SU-DHL-6 (cell line): ENCODE measurements at regions not wholly inside any gene's neighbourhood (a gene's known extent, or its start where the extent isn't known, plus 50 kb on each side); places are given as distances from the start of the nearest gene placed in this dataset.
"Not testable (repeated sequence)": the region's sequence is repeated elsewhere in the genome, so short reads cannot be mapped to it uniquely, and the experiment has no call there.

Experiments
- H2AFZ ChIP-seq: fragments of 200-600 bp; sonication (generic); 2 replicates; pipeline ENCODE4 v1.6.1; 2014; ENCODE audit warnings: low read depth, mild to moderate bottlenecking, moderate library complexity, mixed read lengths, antibody characterized with exemption, low read length; ENCODE audit not compliant: severe bottlenecking
- H3F3A ChIP-seq: fragments of 200-600 bp; shearing (Covaris generic); 2 replicates; pipeline ENCODE4 v1.6.0; 2016; ENCODE audit warnings: antibody characterized with exemption, mild to moderate bottlenecking; ENCODE audit not compliant: insufficient read depth
- H3K27ac ChIP-seq: fragments of 200-600 bp; sonication (generic); 2 replicates; pipeline ENCODE4 v1.5.1; 2016; ENCODE audit warnings: low read depth, mild to moderate bottlenecking, low read length, moderate library complexity, mixed read lengths
- H3K27me3 ChIP-seq: fragments of 200-600 bp; sonication (generic), shearing (Covaris generic); 2 replicates; pipeline ENCODE4 v1.6.0; 2014; ENCODE audit warnings: mild to moderate bottlenecking, low read length
- H3K36me3 ChIP-seq: fragments of 200-600 bp; sonication (generic); 2 replicates; pipeline ENCODE4 v1.6.1; 2014; ENCODE audit warnings: mild to moderate bottlenecking, low read length, mixed read lengths
- H3K4me2 ChIP-seq: fragments of 300-600, 200-600 bp; shearing (Covaris generic), sonication (generic); 2 replicates; pipeline ENCODE4 v1.6.0; 2014; ENCODE audit warnings: low read length, low read depth, mild to moderate bottlenecking; ENCODE audit not compliant: poor library complexity, severe bottlenecking
- H3K4me3 ChIP-seq: fragments of 200-600 bp; sonication (generic); 2 replicates; pipeline ENCODE4 v1.5.1; 2014; ENCODE audit warnings: antibody characterized with exemption, low read length, mild to moderate bottlenecking, mixed read lengths; ENCODE audit not compliant: insufficient read depth, poor library complexity, severe bottlenecking
- H3K79me2 ChIP-seq: fragments of 200-600 bp; sonication (generic); 2 replicates; pipeline ENCODE4 v1.6.1; 2014; ENCODE audit warnings: mild to moderate bottlenecking, low read length, moderate library complexity; ENCODE audit not compliant: insufficient read depth
- H3K9ac ChIP-seq: fragments of 200-600 bp; sonication (generic); 2 replicates; pipeline ENCODE4 v1.7.0; 2014; ENCODE audit warnings: mild to moderate bottlenecking, low read length
- H3K9me2 ChIP-seq: fragments of 200-600 bp; sonication (generic); replicated peaks from 2 replicates; pipeline ENCODE4 v1.6.1; 2014; ENCODE audit warnings: low read length; ENCODE audit not compliant: insufficient read depth
- H3K9me3 ChIP-seq: fragments of 200-600 bp; sonication (generic); 2 replicates; pipeline ENCODE4 v1.6.1; 2014; ENCODE audit warnings: low read length, mixed read lengths; ENCODE audit not compliant: insufficient read depth
- H4K20me1 ChIP-seq: fragments of 200-600 bp; sonication (generic); 2 replicates; pipeline ENCODE4 v1.6.1; 2014; ENCODE audit warnings: low read depth, mild to moderate bottlenecking, antibody characterized with exemption, low read length, moderate library complexity, mixed read lengths
- CTCF ChIP-seq: fragments of 200-600 bp; sonication (generic); IDR thresholded peaks from one replicate; pipeline ENCODE4 v1.5.1; 2017; ENCODE audit warnings: antibody characterized with exemption, mild to moderate bottlenecking, low read length, moderate library complexity; ENCODE audit not compliant: insufficient read depth, poor library complexity, severe bottlenecking
- EZH2phosphoT487 ChIP-seq: fragments of 200-600 bp; sonication (generic), shearing (Covaris generic); conservative IDR thresholded peaks from 2 replicates; pipeline ENCODE4 v1.6.1; 2018; ENCODE audit warnings: mild to moderate bottlenecking, antibody characterized with exemption, low read length, moderate library complexity, mixed read lengths

GRCh38 chr3:192992361-192992760 is 74.7 kb upstream of the MB21D2 start:
- Histone ChIP-seq H3K9me2 (no peaks in the 10 kb centered on the region), H3K27ac (no peak overlapping the region), H2AFZ (no peak overlapping the region), H3K9me3 (no peaks in the 10 kb centered on the region), H3K4me3 (no peak overlapping the region), H3F3A (no peaks in the 10 kb centered on the region), H3K27me3 (no peaks in the 10 kb centered on the region), H4K20me1 (no peaks in the 10 kb centered on the region), H3K36me3 (no peaks in the 10 kb centered on the region), H3K4me2 (no peak overlapping the region), H3K79me2 (no peaks in the 10 kb centered on the region), H3K9ac (no peak overlapping the region)
- TF ChIP-seq CTCF (no peak), EZH2phosphoT487 (no peak)

GRCh38 chr3:192993411-192993810 is 75.8 kb upstream of the MB21D2 start:
- Histone ChIP-seq H3K27ac (no peak overlapping the region), H3K79me2 (no peaks in the 10 kb centered on the region)
- no peak for TF ChIP-seq EZH2phosphoT487
- TF ChIP-seq CTCF = no peak

GRCh38 chr3:193001113-193001512 is 83.5 kb upstream of the MB21D2 start:
- not testable (repeated sequence) for H2AFZ ChIP-seq, H3K4me3 ChIP-seq, H3K27ac ChIP-seq, H3K79me2 ChIP-seq, H3F3A ChIP-seq, H3K9ac ChIP-seq, H3K27me3 ChIP-seq, H3K9me2 ChIP-seq, H3K9me3 ChIP-seq, H4K20me1 ChIP-seq, H3K36me3 ChIP-seq, H3K4me2 ChIP-seq

More at GRCh38 chr3:192993411-192993810, 75.8 kb upstream of the MB21D2 start:
- Histone ChIP-seq H2AFZ (no peak overlapping the region), H3K36me3 (no peaks in the 10 kb centered on the region), H3K9me2 (no peaks in the 10 kb centered on the region), H4K20me1 (no peaks in the 10 kb centered on the region), H3F3A (no peaks in the 10 kb centered on the region), H3K4me2 (no peak overlapping the region), H3K9me3 (no peaks in the 10 kb centered on the region), H3K27me3 (no peaks in the 10 kb centered on the region), H3K4me3 (no peak overlapping the region), H3K9ac (no peak overlapping the region)

- not testable (repeated sequence) for H3F3A ChIP-seq, H3K9ac ChIP-seq, H3K36me3 ChIP-seq, H3K4me2 ChIP-seq, H2AFZ ChIP-seq, H3K79me2 ChIP-seq, H3K4me3 ChIP-seq, H3K27ac ChIP-seq, H3K9me3 ChIP-seq, H4K20me1 ChIP-seq, H3K27me3 ChIP-seq, H3K9me2 ChIP-seq
Observed at GRCh38 chr3:193003624-193004023, 86.0 kb upstream of the MB21D2 start.
